Esophagus squamous epithelium (tissue), 5 donors: ENCODE measurements at regions not wholly inside any gene's neighbourhood (a gene's known extent, or its start where the extent isn't known, plus 50 kb on each side); places are given as distances from the start of the nearest gene placed in this dataset.

Source experiments
- DNase-seq: peaks from one replicate; lab custom pipeline; 2025; lab: John Stamatoyannopoulos, UW
- H3K27ac ChIP-seq, 4 donors: fragments of 200-600 bp; sonication (generic); one replicate each; pipeline ENCODE4 v1.5.1; 2016 to 2019; ENCODE audit warnings: mild to moderate bottlenecking in 1 of 4
- H3K27me3 ChIP-seq, 4 donors: fragments of 200-600 bp; sonication (generic); 1 replicate in 3 of 4; 2 replicates in 1 of 4; pipeline versions ENCODE4 v1.5.1 to v1.6.0; 2017 to 2021; ENCODE audit warnings: antibody characterized with exemption in 1 of 4
- H3K36me3 ChIP-seq, 3 donors: fragments of 200-600 bp; sonication (generic); one replicate each; pipeline ENCODE4 v1.5.1; 2016 to 2019
- H3K4me1 ChIP-seq, 3 donors: fragments of 200-600 bp; sonication (generic); one replicate each; pipeline ENCODE4 v1.5.1; 2017 to 2019
- H3K4me3 ChIP-seq, 4 donors: fragments of 200-600 bp; sonication (generic); 1 replicate in 3 of 4; 2 replicates in 1 of 4; pipeline ENCODE4 v1.5.1; 2016 to 2019; ENCODE audit warnings: mild to moderate bottlenecking in 2 of 4, moderate library complexity in 1 of 4
- H3K9me3 ChIP-seq, 3 donors: fragments of 200-600 bp; sonication (generic); one replicate each; pipeline ENCODE4 v1.5.1; 2016 to 2019
- CTCF ChIP-seq, 6 experiments: fragments of 450-650 bp in 4 of 6; fragments of 200-600 bp in 2 of 6; sonication (generic) in 2 of 6; IDR thresholded peaks; one replicate each; pipeline ENCODE4 v1.5.1; 2016 to 2019; ENCODE audit warnings: antibody characterized with exemption in 6 of 6, mild to moderate bottlenecking in 4 of 6, moderate library complexity in 4 of 6
- POLR2A ChIP-seq, 4 donors: fragments of 450-650 bp; IDR thresholded peaks; one replicate each; pipeline ENCODE4 v1.6.1; 2017; ENCODE audit warnings: antibody characterized with exemption in 4 of 4, mild to moderate bottlenecking in 4 of 4, moderate library complexity in 3 of 4
- WGBS, 2 donors: methylation state at CpG; one replicate each; pipeline ENCODE4 v1.1.5; 2018; 5-methylcytosine and 5-hydroxymethylcytosine counted together
- intact Hi-C: fragments of 100-400 bp; cut with DNase I; formaldehyde crosslinking; loops from one replicate; pipeline ENCODE4 v1.15.0; 2022
- donor health status: DM: yes; HTN: yes; CAD: no.

GRCh38 chr12:129966146-129966995, 62.5 kb upstream of the TMEM132D start:
- no peak for DNase-seq
- no peak overlapping the region for H3K27ac ChIP-seq
- intact Hi-C loops = no loop called here
- H3K9me3 ChIP-seq = no peaks in the 10 kb centered on the region
- no peak overlapping the region for H3K4me3 ChIP-seq
- H3K27me3 ChIP-seq = peaks cover 0 to 5% (median 0%) of the 10 kb centered on the region in 4 donors
- no peak for TF ChIP-seq CTCF (IDR thresholded peaks at IDR 0.05)
- TF ChIP-seq POLR2A (IDR thresholded peaks at IDR 0.05) = no peak
- 35 to 38% methylated on average over 9 to 10 of the region's 10 CpGs for WGBS, 2 donors
- H3K36me3 ChIP-seq = no peaks in the 10 kb centered on the region
- H3K4me1 ChIP-seq = no peaks in the 10 kb centered on the region

GRCh38 chr12:129971721-129972120, 67.9 kb upstream of the TMEM132D start:
- TF ChIP-seq CTCF (IDR thresholded peaks at IDR 0.05) = no peak
- TF ChIP-seq POLR2A (IDR thresholded peaks at IDR 0.05) = no peak
- Histone ChIP-seq H3K9me3 (no peaks in the 10 kb centered on the region), H3K4me1 (no peaks in the 10 kb centered on the region), H3K27me3 (no peaks in the 10 kb centered on the region), H3K4me3 (no peak overlapping the region), H3K27ac (no peak overlapping the region), H3K36me3 (no peaks in the 10 kb centered on the region)
- WGBS, 2 donors = 68 to 72% methylated on average over 7 of the region's 7 CpGs
- intact Hi-C loops = no loop called here
- no peak for DNase-seq

GRCh38 chr12:129973236-129973961, 69.6 kb upstream of the TMEM132D start:
- Histone ChIP-seq H3K27me3 (no peaks in the 10 kb centered on the region), H3K4me1 (no peaks in the 10 kb centered on the region), H3K4me3 (no peak overlapping the region), H3K9me3 (no peaks in the 10 kb centered on the region), H3K27ac (no peak overlapping the region), H3K36me3 (no peaks in the 10 kb centered on the region)
- no peak for DNase-seq
- 50 to 55% methylated on average over 6 of the region's 6 CpGs for WGBS, 2 donors
- TF ChIP-seq POLR2A (IDR thresholded peaks at IDR 0.05) (no peak), CTCF (IDR thresholded peaks at IDR 0.05) (no peak)
- intact Hi-C loops = no loop called here

DNA sequence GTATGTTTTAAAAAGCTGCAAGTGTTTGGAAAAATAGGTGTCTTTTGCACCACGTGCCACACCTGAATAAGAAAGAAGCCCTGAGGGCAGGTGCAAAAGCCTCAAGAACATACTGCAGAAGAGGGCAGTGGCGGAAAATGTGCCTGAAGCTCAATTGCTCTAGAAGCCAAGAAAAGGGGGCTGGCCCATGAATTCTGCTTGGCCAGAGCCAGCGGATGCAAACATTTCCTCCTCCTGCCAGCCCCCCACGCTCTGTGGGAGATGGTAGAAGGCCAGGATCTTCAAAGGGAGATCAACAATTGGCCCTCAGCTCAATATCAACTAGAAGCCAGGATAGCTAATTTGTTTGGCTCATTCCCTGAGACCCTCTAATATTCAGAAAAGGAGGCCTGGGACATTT, 80.3 kb upstream of the TMEM132D start:
- no peak overlapping the region for H3K27ac ChIP-seq
- peaks cover 0 to 29% (median 0%) of the 10 kb centered on the region in 4 donors for H3K27me3 ChIP-seq
- H3K4me1 ChIP-seq = no peaks in the 10 kb centered on the region
- 21 to 29% methylated on average over 4 of the region's 4 CpGs for WGBS, 2 donors
- TF ChIP-seq POLR2A (IDR thresholded peaks at IDR 0.05) = no peak
- TF ChIP-seq CTCF (IDR thresholded peaks at IDR 0.05) = no peak
- intact Hi-C loops = no loop called here
- no peaks in the 10 kb centered on the region for H3K9me3 ChIP-seq
- H3K36me3 ChIP-seq = no peaks in the 10 kb centered on the region
- no peak overlapping the region for H3K4me3 ChIP-seq
- DNase-seq = no peak

GRCh38 chr12:129987841-129988240, 84.0 kb upstream of the TMEM132D start:
- H3K9me3 ChIP-seq = no peaks in the 10 kb centered on the region
- H3K36me3 ChIP-seq = no peaks in the 10 kb centered on the region
- no peak for DNase-seq
- 28 to 44% methylated on average over 5 of the region's 5 CpGs for WGBS, 2 donors
- intact Hi-C loops = no loop called here
- no peaks in the 10 kb centered on the region for H3K4me1 ChIP-seq
- TF ChIP-seq POLR2A (IDR thresholded peaks at IDR 0.05) (no peak), CTCF (IDR thresholded peaks at IDR 0.05) (no peak)
- peaks cover 0 to 17% (median 0%) of the 10 kb centered on the region in 4 donors for H3K27me3 ChIP-seq
- no peak overlapping the region for H3K4me3 ChIP-seq
- no peak overlapping the region for H3K27ac ChIP-seq
